Endodermal cell (in vitro differentiated cells): ENCODE measurements at regions not wholly inside any gene's neighbourhood (a gene's known extent, or its start where the extent isn't known, plus 50 kb on each side); places are given as distances from the start of the nearest gene placed in this dataset.

Experiments used
- DNase-seq: peaks from one replicate; pipeline ENCODE4 v3.0.0-alpha.2; 2017
- H3K27ac ChIP-seq: 2 replicates; pipeline ENCODE4 v1.5.1; 2013; ENCODE audit warnings: mild to moderate bottlenecking, low read depth, low read length, moderate library complexity
- H3K27me3 ChIP-seq: 2 replicates; pipeline ENCODE4 v1.6.1; 2013; ENCODE audit warnings: mild to moderate bottlenecking, low read length, moderate library complexity; ENCODE audit not compliant: insufficient read depth, control insufficient read depth, poor library complexity, severe bottlenecking
- H3K36me3 ChIP-seq: 2 replicates; pipeline ENCODE4 v1.7.0; 2013; ENCODE audit warnings: mild to moderate bottlenecking, low read length, moderate library complexity; ENCODE audit not compliant: control insufficient read depth, insufficient read depth
- H3K4me1 ChIP-seq: one replicate; pipeline ENCODE4 v1.7.0; 2013; ENCODE audit warnings: low read length; ENCODE audit not compliant: control insufficient read depth, insufficient read depth
- H3K4me3 ChIP-seq: 2 replicates; pipeline ENCODE4 v1.5.1; 2013; ENCODE audit warnings: mild to moderate bottlenecking, low read length, moderate library complexity
- H3K9ac ChIP-seq: 2 replicates; pipeline ENCODE4 v1.6.1; 2013; ENCODE audit warnings: mild to moderate bottlenecking, low read length, moderate library complexity; ENCODE audit not compliant: poor library complexity, severe bottlenecking; ENCODE audit errors: extremely low read depth
- H3K9me3 ChIP-seq: 2 replicates; pipeline ENCODE4 v1.6.1; 2013; ENCODE audit warnings: mild to moderate bottlenecking, low read length, moderate library complexity; ENCODE audit not compliant: control insufficient read depth
- H3K27ac Mint-ChIP-seq: 2 replicates; pipeline ENCODE4 v1.8.0; 2020; ENCODE audit warnings: mixed read lengths
- H3K27me3 Mint-ChIP-seq: 2 replicates; pipeline ENCODE4 v1.8.0; 2021; ENCODE audit warnings: mild to moderate bottlenecking, mixed read lengths; ENCODE audit not compliant: insufficient read depth
- H3K36me3 Mint-ChIP-seq: 2 replicates; pipeline ENCODE4 v1.8.0; 2020; ENCODE audit warnings: low read depth, mixed read lengths
- H3K4me1 Mint-ChIP-seq: 2 replicates; pipeline ENCODE4 v1.8.0; 2020; ENCODE audit warnings: mixed read lengths
- H3K4me3 Mint-ChIP-seq: 2 replicates; pipeline ENCODE4 v1.8.0; 2020; ENCODE audit warnings: mild to moderate bottlenecking, moderate library complexity, mixed read lengths
- H3K9me3 Mint-ChIP-seq: 2 replicates; pipeline ENCODE4 v1.8.0; 2020; ENCODE audit warnings: mild to moderate bottlenecking, mixed read lengths
- CTCF ChIP-seq: fragments of 200-600 bp; sonication (generic); conservative IDR thresholded peaks from 2 replicates; pipeline ENCODE4 v1.5.0; 2021; ENCODE audit warnings: antibody characterized with exemption, mild to moderate bottlenecking
- WGBS, 2 experiments: methylation state at CpG; one replicate each; pipeline versions ENCODE4 v1.1.5 to v1.1.7; 2013; ENCODE audit warnings: missing lambda C conversion rate in 2 of 2, mixed read lengths in 1 of 2; ENCODE audit not compliant: insufficient coverage in 1 of 2, insufficient read length in 1 of 2; 5-methylcytosine and 5-hydroxymethylcytosine counted together

DNA sequence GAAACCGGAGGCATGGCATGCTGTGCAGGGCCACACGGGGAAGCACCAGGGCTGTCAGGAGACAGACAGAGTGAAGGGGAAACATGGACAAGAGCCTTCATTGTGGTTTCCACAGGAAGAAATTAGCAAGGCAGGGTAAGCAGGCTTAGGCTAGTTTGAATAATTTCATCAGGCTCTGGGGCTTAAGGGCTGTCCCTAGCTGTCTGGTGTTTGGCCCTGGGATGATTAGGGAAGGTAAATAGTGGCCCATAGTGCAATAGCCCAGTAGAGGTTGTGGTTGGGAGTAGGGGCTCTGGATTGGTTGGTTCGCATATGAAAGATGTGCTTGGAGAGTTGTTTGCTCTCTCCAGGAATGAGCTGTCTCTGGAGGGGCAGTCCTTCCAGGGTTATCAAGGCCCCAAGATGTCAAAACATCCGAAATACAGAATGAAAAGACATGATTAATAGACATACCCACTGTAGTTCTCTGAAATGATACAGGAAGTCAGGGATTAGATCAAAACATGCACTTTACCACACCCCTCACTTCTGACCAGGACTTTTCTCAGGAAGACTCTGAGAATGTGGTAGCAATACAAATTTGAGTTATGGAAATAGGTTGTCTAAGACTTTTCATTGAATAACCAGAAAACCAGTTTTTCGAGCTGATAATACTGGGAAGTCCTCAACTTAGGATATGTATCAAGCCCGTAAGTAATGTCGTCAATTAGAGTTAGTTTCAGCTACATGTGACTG, 224.9 kb upstream of the NFE2L3 start:
- TF ChIP-seq CTCF, result no peak
- Histone ChIP-seq H3K4me3 (no peak overlapping the region), H3K27ac (no peak overlapping the region), H3K27me3 (no peaks in the 10 kb centered on the region), H3K4me1 (no peaks in the 10 kb centered on the region), H3K9me3 (no peaks in the 10 kb centered on the region), H3K9ac (no peak overlapping the region), H3K36me3 (no peaks in the 10 kb centered on the region)
- Mint-ChIP-seq H3K36me3 (no peaks in the 10 kb centered on the region), H3K4me1 (peaks cover 6% of the 10 kb centered on the region), H3K27me3 (no peaks in the 10 kb centered on the region), H3K9me3 (no peaks in the 10 kb centered on the region), H3K4me3 (no peak overlapping the region), H3K27ac (no peak overlapping the region)
- 87 to 91% methylated on average over 3 to 7 of the region's 7 CpGs for WGBS, 2 experiments
- no peak for DNase-seq

DNA sequence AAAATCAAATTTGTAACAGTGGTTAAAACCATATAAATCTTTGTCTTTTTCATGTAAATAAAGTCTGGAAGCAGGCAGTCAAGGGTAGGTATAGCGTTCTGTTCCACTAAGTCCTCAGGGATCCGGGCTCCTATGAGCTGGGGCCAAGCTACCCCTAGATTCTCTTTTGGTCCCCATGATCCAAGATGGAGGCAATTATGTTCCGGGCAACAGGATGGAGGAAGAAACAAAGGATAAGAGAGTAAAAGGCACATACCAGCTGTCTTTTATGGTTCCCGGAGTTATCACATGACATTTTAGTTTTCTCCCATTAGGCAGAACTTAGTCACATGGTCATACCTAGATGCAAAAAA, 224.4 kb upstream of the NFE2L3 start:
- H3K4me1 ChIP-seq, result no peaks in the 10 kb centered on the region
- no peaks in the 10 kb centered on the region for H3K36me3 ChIP-seq
- Mint-ChIP-seq H3K9me3 (no peaks in the 10 kb centered on the region), H3K27me3 (no peaks in the 10 kb centered on the region), H3K4me3 (no peak overlapping the region), H3K27ac (no peak overlapping the region), H3K36me3 (no peaks in the 10 kb centered on the region), H3K4me1 (peaks cover 6% of the 10 kb centered on the region)
- DNase-seq, result no peak
- H3K9me3 ChIP-seq, result peaks cover 3% of the 10 kb centered on the region
- no peak overlapping the region for H3K4me3 ChIP-seq
- H3K27ac ChIP-seq, result no peak overlapping the region
- H3K27me3 ChIP-seq, result no peaks in the 10 kb centered on the region
- TF ChIP-seq CTCF, result no peak
- no peak overlapping the region for H3K9ac ChIP-seq
- WGBS, 2 experiments, result 91 to 98% methylated on average over 4 of the region's 4 CpGs

- H3K4me1 ChIP-seq, result no peaks in the 10 kb centered on the region
- Mint-ChIP-seq H3K27ac (no peak overlapping the region), H3K4me3 (no peak overlapping the region), H3K4me1 (peaks cover 6% of the 10 kb centered on the region), H3K27me3 (no peaks in the 10 kb centered on the region), H3K9me3 (no peaks in the 10 kb centered on the region), H3K36me3 (no peaks in the 10 kb centered on the region)
- DNase-seq, result no peak
- H3K9me3 ChIP-seq, result peaks cover 4% of the 10 kb centered on the region
- H3K27ac ChIP-seq, result no peak overlapping the region
- no peak overlapping the region for H3K4me3 ChIP-seq
- no peak overlapping the region for H3K9ac ChIP-seq
- TF ChIP-seq CTCF, result no peak
- no peaks in the 10 kb centered on the region for H3K27me3 ChIP-seq
- H3K36me3 ChIP-seq, result no peaks in the 10 kb centered on the region
- WGBS, 2 experiments, result 94 to 96% methylated on average over 3 to 5 of the region's 5 CpGs
These were observed 223.3 kb upstream of the NFE2L3 start for GRCh38 chr7:25928549-25929330.
